B cell (primary cell): ENCODE measurements at regions not wholly inside any gene's neighbourhood (a gene's known extent, or its start where the extent isn't known, plus 50 kb on each side); places are given as distances from the start of the nearest gene placed in this dataset.

Experiments
- ATAC-seq: fragments of 200-7000 bp; cut with Tn5 transposase; one replicate; pipeline ENCODE4 v1.10.0; 2021; ENCODE audit warnings: low read depth, mild to moderate bottlenecking, moderate number of reproducible peaks, moderate library complexity
- CTCF ChIA-PET: fragments of 350-600 bp; sonication (Branson Sonifier 250); formaldehyde crosslinking; loops from one replicate; lab custom pipeline; 2021; ENCODE audit warnings: antibody characterized with exemption, inconsistent platforms; lab: Charles Lee
- POLR2A ChIA-PET: fragments of 350-600 bp; sonication (Branson Sonifier 250); formaldehyde crosslinking; loops from one replicate; lab custom pipeline; 2021; ENCODE audit warnings: antibody characterized with exemption; lab: Charles Lee
- DNase-seq: peaks from one replicate; pipeline ENCODE4 v3.0.0; 2013
- H2AFZ ChIP-seq: 2 replicates; pipeline ENCODE4 v1.6.1; 2012; ENCODE audit warnings: mild to moderate bottlenecking, low read depth, low read length; ENCODE audit not compliant: insufficient read depth, poor library complexity, severe bottlenecking
- H3K27ac ChIP-seq, 2 donors: 1 replicate in 1 of 2; 2 replicates in 1 of 2; pipeline ENCODE4 v1.5.1; 2012 to 2013; ENCODE audit warnings: low read length in 2 of 2, mild to moderate bottlenecking in 2 of 2, moderate library complexity in 1 of 2
- H3K27me3 ChIP-seq, 4 experiments: fragments of 200-600 bp in 1 of 4; sonication (generic) in 1 of 4; replicated peaks in 1 of 4; 1 replicate in 2 of 4; 2 replicates in 2 of 4; pipeline versions ENCODE4 v1.6.1 to v1.7.0; 2013 to 2016; ENCODE audit warnings: low read length in 3 of 4, mild to moderate bottlenecking in 2 of 4, mixed read lengths in 1 of 4, moderate library complexity in 1 of 4; ENCODE audit not compliant: insufficient read depth in 4 of 4, control insufficient read depth in 3 of 4; ENCODE audit errors: control extremely low read depth in 1 of 4
- H3K36me3 ChIP-seq, 2 experiments: replicated peaks in 1 of 2; 1 replicate in 1 of 2; 2 replicates in 1 of 2; pipeline versions ENCODE4 v1.6.1 to v1.7.1; 2013; ENCODE audit warnings: low read length in 1 of 2; ENCODE audit not compliant: insufficient read depth in 2 of 2, control insufficient read depth in 1 of 2; ENCODE audit errors: control extremely low read depth in 1 of 2, extremely low read depth in 1 of 2
- H3K4me1 ChIP-seq, 2 donors: fragments of 200-600 bp in 1 of 2; sonication (generic) in 1 of 2; 1 replicate in 1 of 2; 2 replicates in 1 of 2; pipeline versions ENCODE4 v1.5.1 to v1.6.1; 2013 to 2017; ENCODE audit warnings: low read length in 2 of 2; ENCODE audit not compliant: control insufficient read depth in 2 of 2, insufficient read depth in 2 of 2
- H3K4me2 ChIP-seq: replicated peaks from 2 replicates; pipeline ENCODE3; 2012; ENCODE audit warnings: mild to moderate bottlenecking, low read depth, low read length; ENCODE audit not compliant: poor library complexity, severe bottlenecking
- H3K4me3 ChIP-seq, 5 experiments: fragments of 200-600 bp in 1 of 5; sonication (generic) in 1 of 5; 1 replicate in 3 of 5; 2 replicates in 2 of 5; pipeline versions ENCODE4 v1.5.1 to v1.7.0; 2011 to 2016; ENCODE audit warnings: low read length in 4 of 5, mild to moderate bottlenecking in 4 of 5, low read depth in 2 of 5, control low read depth in 1 of 5, moderate library complexity in 1 of 5; ENCODE audit not compliant: insufficient read depth in 1 of 5; ENCODE audit errors: control extremely low read depth in 1 of 5, extremely low read depth in 1 of 5
- H3K79me2 ChIP-seq: fragments of 200-600 bp; sonication (generic); one replicate; pipeline ENCODE4 v1.6.0; 2016; ENCODE audit warnings: low read length; ENCODE audit not compliant: control insufficient read depth, insufficient read depth
- H3K9ac ChIP-seq: fragments of 200-600 bp; sonication (generic); 2 replicates; pipeline ENCODE4 v1.6.1; 2017; ENCODE audit warnings: mild to moderate bottlenecking, low read length, moderate library complexity
- H3K9me3 ChIP-seq, 3 donors: one replicate each; pipeline versions ENCODE4 v1.6.1 to v1.7.1; 2013; ENCODE audit warnings: low read length in 2 of 3; ENCODE audit not compliant: control insufficient read depth in 2 of 3, insufficient read depth in 1 of 3; ENCODE audit errors: control extremely low read depth in 1 of 3
- H4K20me1 ChIP-seq: 2 replicates; pipeline ENCODE4 v1.6.0; 2012; ENCODE audit warnings: mild to moderate bottlenecking, low read length; ENCODE audit not compliant: insufficient read depth, control insufficient read depth, poor library complexity, severe bottlenecking
- H3K27ac Mint-ChIP-seq: one replicate; pipeline ENCODE4 v1.8.0; 2021; ENCODE audit warnings: mixed read lengths
- H3K27me3 Mint-ChIP-seq: one replicate; pipeline ENCODE4 v1.8.0; 2021; ENCODE audit warnings: mixed read lengths
- H3K4me1 Mint-ChIP-seq: one replicate; pipeline ENCODE4 v1.8.0; 2021; ENCODE audit warnings: mixed read lengths
- H3K4me3 Mint-ChIP-seq: one replicate; pipeline ENCODE4 v1.8.0; 2021; ENCODE audit warnings: mixed read lengths
- H3K9me3 Mint-ChIP-seq: one replicate; pipeline ENCODE4 v1.8.0; 2022; ENCODE audit warnings: mixed read lengths; ENCODE audit not compliant: insufficient read depth
- EZH2 ChIP-seq: IDR thresholded peaks from 2 replicates; pipeline ENCODE4 v1.6.1; 2012; ENCODE audit warnings: borderline replicate concordance, low read depth, mild to moderate bottlenecking, moderate library complexity, low read length; ENCODE audit not compliant: insufficient read depth, poor library complexity, severe bottlenecking
- WGBS: methylation state at CpG from one replicate; pipeline ENCODE4 v1.1.5; 2013; ENCODE audit warnings: missing lambda C conversion rate; ENCODE audit not compliant: insufficient coverage; 5-methylcytosine and 5-hydroxymethylcytosine counted together
- intact Hi-C: fragments of 100-400 bp; cut with micrococcal nuclease; formaldehyde crosslinking; loops from one replicate; pipeline ENCODE4 v1.10.0; 2022
- TF ChIP-seq, protein P1 (sequence below): fragments of 200-600 bp; IDR thresholded peaks from one replicate; pipeline ENCODE4 v1.8.0; 2022; ENCODE audit warnings: antibody characterized with exemption, mild to moderate bottlenecking

DNA sequence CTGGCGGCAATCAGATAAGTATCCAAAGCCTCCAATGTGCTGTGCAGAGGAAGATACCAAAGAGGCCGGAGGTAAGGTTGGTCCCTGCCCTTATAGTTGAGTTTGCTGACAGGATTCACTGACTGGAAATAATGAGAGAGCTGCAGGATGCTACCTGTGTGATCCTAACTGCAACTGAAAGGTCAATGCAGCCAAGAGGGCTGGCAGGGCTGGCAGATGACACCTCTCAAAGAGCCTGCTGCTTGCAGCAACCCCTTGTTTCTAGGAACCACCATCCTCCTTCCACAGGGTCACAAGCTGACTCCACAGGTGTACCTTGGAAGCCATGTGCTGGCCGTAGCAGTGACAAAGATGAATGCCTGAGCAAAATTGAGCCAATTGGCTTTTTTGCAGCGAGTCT, 348.1 kb downstream of the DDX10 start:
- Mint-ChIP-seq H3K4me3 (no peak overlapping the region), H3K27me3 (peaks cover 3% of the 10 kb centered on the region), H3K4me1 (no peaks in the 10 kb centered on the region), H3K9me3 (no peaks in the 10 kb centered on the region), H3K27ac (no peak overlapping the region)
- H3K79me2 ChIP-seq, result no peaks in the 10 kb centered on the region
- no peaks in the 10 kb centered on the region for H3K9me3 ChIP-seq
- no peaks in the 10 kb centered on the region for H3K36me3 ChIP-seq
- no peak overlapping the region for H3K4me3 ChIP-seq
- TF ChIP-seq EZH2, result no peak
- TF ChIP-seq, protein P1, sequence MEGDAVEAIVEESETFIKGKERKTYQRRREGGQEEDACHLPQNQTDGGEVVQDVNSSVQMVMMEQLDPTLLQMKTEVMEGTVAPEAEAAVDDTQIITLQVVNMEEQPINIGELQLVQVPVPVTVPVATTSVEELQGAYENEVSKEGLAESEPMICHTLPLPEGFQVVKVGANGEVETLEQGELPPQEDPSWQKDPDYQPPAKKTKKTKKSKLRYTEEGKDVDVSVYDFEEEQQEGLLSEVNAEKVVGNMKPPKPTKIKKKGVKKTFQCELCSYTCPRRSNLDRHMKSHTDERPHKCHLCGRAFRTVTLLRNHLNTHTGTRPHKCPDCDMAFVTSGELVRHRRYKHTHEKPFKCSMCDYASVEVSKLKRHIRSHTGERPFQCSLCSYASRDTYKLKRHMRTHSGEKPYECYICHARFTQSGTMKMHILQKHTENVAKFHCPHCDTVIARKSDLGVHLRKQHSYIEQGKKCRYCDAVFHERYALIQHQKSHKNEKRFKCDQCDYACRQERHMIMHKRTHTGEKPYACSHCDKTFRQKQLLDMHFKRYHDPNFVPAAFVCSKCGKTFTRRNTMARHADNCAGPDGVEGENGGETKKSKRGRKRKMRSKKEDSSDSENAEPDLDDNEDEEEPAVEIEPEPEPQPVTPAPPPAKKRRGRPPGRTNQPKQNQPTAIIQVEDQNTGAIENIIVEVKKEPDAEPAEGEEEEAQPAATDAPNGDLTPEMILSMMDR, result no peak
- intact Hi-C loops, result no loop called here
- no peak overlapping the region for H3K9ac ChIP-seq
- ATAC-seq, result no peak
- H3K27me3 ChIP-seq, result no peaks in the 10 kb centered on the region
- DNase-seq, result no peak
- 85% methylated on average over 4 of the region's 4 CpGs for WGBS
- no peaks in the 10 kb centered on the region for H3K4me1 ChIP-seq
- no peak overlapping the region for H3K27ac ChIP-seq
- POLR2A ChIA-PET, result no interaction called here
- H4K20me1 ChIP-seq, result no peaks in the 10 kb centered on the region
- CTCF ChIA-PET, result no interaction called here
- no peak overlapping the region for H3K4me2 ChIP-seq
- no peak overlapping the region for H2AFZ ChIP-seq

DNA sequence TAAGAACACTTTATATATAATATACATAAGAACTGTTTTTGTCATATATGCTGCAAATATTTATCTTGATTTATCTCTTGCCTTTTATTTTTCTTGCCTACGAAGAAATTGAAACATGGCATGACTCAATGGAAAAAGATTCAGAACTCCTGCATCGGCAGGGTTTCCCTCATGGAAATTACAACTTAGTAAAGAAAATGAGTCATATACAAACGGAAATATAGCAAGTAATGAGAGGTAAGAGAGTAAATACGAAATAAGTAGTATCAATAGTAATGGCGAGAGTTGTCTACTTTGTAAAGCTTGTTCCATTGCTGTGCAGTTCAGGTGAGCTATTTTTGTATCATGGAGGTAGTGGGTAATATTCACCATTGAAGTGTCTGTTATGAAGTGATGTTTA, 350.4 kb downstream of the DDX10 start:
- Mint-ChIP-seq H3K9me3 (no peaks in the 10 kb centered on the region), H3K27ac (no peak overlapping the region), H3K27me3 (no peaks in the 10 kb centered on the region), H3K4me1 (no peaks in the 10 kb centered on the region), H3K4me3 (no peak overlapping the region)
- H3K27ac ChIP-seq, result no peak overlapping the region
- POLR2A ChIA-PET, result no interaction called here
- no peaks in the 10 kb centered on the region for H3K9me3 ChIP-seq
- CTCF ChIA-PET, result no interaction called here
- H3K36me3 ChIP-seq, result no peaks in the 10 kb centered on the region
- H3K4me2 ChIP-seq, result no peak overlapping the region
- no peaks in the 10 kb centered on the region for H3K79me2 ChIP-seq
- intact Hi-C loops, result no loop called here
- no peaks in the 10 kb centered on the region for H3K27me3 ChIP-seq
- ATAC-seq, result no peak
- no peak for DNase-seq
- no peaks in the 10 kb centered on the region for H3K4me1 ChIP-seq
- no peak overlapping the region for H2AFZ ChIP-seq
- TF ChIP-seq EZH2, result no peak
- TF ChIP-seq, protein P1, result no peak
- H4K20me1 ChIP-seq, result no peaks in the 10 kb centered on the region
- 81% methylated on average over 2 of the region's 5 CpGs for WGBS
- H3K4me3 ChIP-seq, result no peak overlapping the region
- H3K9ac ChIP-seq, result no peak overlapping the region
